Lower leg skin (tissue), 4 donors: ENCODE measurements at regions not wholly inside any gene's neighbourhood (a gene's known extent, or its start where the extent isn't known, plus 50 kb on each side); places are given as distances from the start of the nearest gene placed in this dataset.

Experiments used
- DNase-seq, 2 donors: peaks; one replicate each; pipeline ENCODE4 v3.0.0-alpha.2; 2019; ENCODE audit warnings: low spot score in 2 of 2
- H3K4me3 ChIP-seq: fragments of 200-600 bp; sonication (generic); 2 replicates; pipeline ENCODE4 v1.5.1; 2017; ENCODE audit warnings: mild to moderate bottlenecking, low read depth; ENCODE audit not compliant: poor library complexity, severe bottlenecking
- CTCF ChIP-seq, 3 donors: fragments of 450-650 bp; IDR thresholded peaks; one replicate each; pipeline ENCODE4 v1.5.1; 2016; ENCODE audit warnings: antibody characterized with exemption in 3 of 3, mild to moderate bottlenecking in 3 of 3, moderate library complexity in 2 of 3
- POLR2A ChIP-seq, 2 donors: fragments of 450-650 bp; IDR thresholded peaks; one replicate each; pipeline ENCODE4 v1.6.1; 2016 to 2017; ENCODE audit warnings: antibody characterized with exemption in 2 of 2, mild to moderate bottlenecking in 1 of 2, moderate library complexity in 1 of 2
- WGBS, 2 donors: methylation state at CpG; one replicate each; pipeline ENCODE4 v1.1.5; 2018; 5-methylcytosine and 5-hydroxymethylcytosine counted together
- intact Hi-C: fragments of 100-400 bp; cut with DNase I; formaldehyde crosslinking; loops from one replicate; pipeline ENCODE4 v1.15.0; 2023; ENCODE audit warnings: low total_unique reads

GRCh38 chr6:122145741-122146240 is 253.7 kb upstream of the HSF2 start:
- WGBS, 2 donors, result 80 to 81% methylated on average over 2 of the region's 2 CpGs
- H3K4me3 ChIP-seq, result no peak overlapping the region
- intact Hi-C loops, result no loop called here
- TF ChIP-seq CTCF (IDR thresholded peaks at IDR 0.05) (no peak), POLR2A (IDR thresholded peaks at IDR 0.05) (no peak)
- no peak for DNase-seq

- TF ChIP-seq POLR2A (IDR thresholded peaks at IDR 0.05) (no peak), CTCF (IDR thresholded peaks at IDR 0.05) (no peak)
- intact Hi-C loops, result no loop called here
- H3K4me3 ChIP-seq, result no peak overlapping the region
- DNase-seq, result no peak
- 87 to 90% methylated on average over 3 of the region's 3 CpGs for WGBS, 2 donors
Measured at GRCh38 chr6:122147291-122147690, 252.2 kb upstream of the HSF2 start.

GRCh38 chr6:122151066-122151465 is 248.4 kb upstream of the HSF2 start:
- TF ChIP-seq POLR2A (IDR thresholded peaks at IDR 0.05) (no peak), CTCF (IDR thresholded peaks at IDR 0.05) (no peak)
- intact Hi-C loops, result no loop called here
- H3K4me3 ChIP-seq, result no peak overlapping the region
- 60 to 73% methylated on average over 1 of the region's 1 CpG for WGBS, 2 donors
- DNase-seq, result no peak

- intact Hi-C loops, result no loop called here
- TF ChIP-seq POLR2A (IDR thresholded peaks at IDR 0.05), result no peak
- no peak for TF ChIP-seq CTCF (IDR thresholded peaks at IDR 0.05)
- WGBS, 2 donors, result 77 to 83% methylated on average over 1 of the region's 1 CpG
- no peak overlapping the region for H3K4me3 ChIP-seq
- DNase-seq, result no peak
Measured at GRCh38 chr6:122151763-122152162, 247.7 kb upstream of the HSF2 start.

- intact Hi-C loops, result no loop called here
- DNase-seq, result no peak
- TF ChIP-seq POLR2A (IDR thresholded peaks at IDR 0.05) (no peak), CTCF (IDR thresholded peaks at IDR 0.05) (no peak)
- WGBS, 2 donors, result 53 to 57% methylated on average over 3 of the region's 3 CpGs
- no peak overlapping the region for H3K4me3 ChIP-seq
Measured at GRCh38 chr6:122153557-122153956, 245.9 kb upstream of the HSF2 start.

GRCh38 chr6:122154155-122154554 is 245.3 kb upstream of the HSF2 start:
- 63 to 64% methylated on average over 1 of the region's 1 CpG for WGBS, 2 donors
- DNase-seq, result no peak
- H3K4me3 ChIP-seq, result no peak overlapping the region
- intact Hi-C loops, result no loop called here
- TF ChIP-seq POLR2A (IDR thresholded peaks at IDR 0.05) (no peak), CTCF (IDR thresholded peaks at IDR 0.05) (no peak)
